Thymus (tissue), 11 donors: ENCODE measurements at regions not wholly inside any gene's neighbourhood (a gene's known extent, or its start where the extent isn't known, plus 50 kb on each side); places are given as distances from the start of the nearest gene placed in this dataset.

Source experiments
- DNase-seq, 9 donors: peaks; one replicate each; pipeline ENCODE4 v3.0.0-alpha.2; 2013; ENCODE audit warnings: low spot score in 9 of 9, low read depth in 6 of 9, missing footprints in 1 of 9
- H3K27ac ChIP-seq, 2 donors: one replicate each; pipeline ENCODE4 v1.5.1; 2013; ENCODE audit warnings: control low read depth in 1 of 2, low read depth in 1 of 2, low read length in 1 of 2, mild to moderate bottlenecking in 1 of 2, moderate library complexity in 1 of 2
- H3K27me3 ChIP-seq, 2 donors: one replicate each; pipeline ENCODE4 v1.5.1; 2013; ENCODE audit warnings: low read length in 1 of 2; ENCODE audit not compliant: control insufficient read depth in 2 of 2, insufficient read depth in 1 of 2
- H3K36me3 ChIP-seq, 2 donors: one replicate each; pipeline ENCODE4 v1.5.1; 2013; ENCODE audit warnings: low read length in 1 of 2, mild to moderate bottlenecking in 1 of 2, moderate library complexity in 1 of 2; ENCODE audit not compliant: control insufficient read depth in 2 of 2, insufficient read depth in 2 of 2
- H3K4me1 ChIP-seq, 2 donors: one replicate each; pipeline ENCODE4 v1.5.1; 2013; ENCODE audit warnings: low read length in 2 of 2; ENCODE audit not compliant: control insufficient read depth in 2 of 2, insufficient read depth in 2 of 2
- H3K4me3 ChIP-seq, 2 donors: one replicate each; pipeline ENCODE4 v1.5.1; 2013; ENCODE audit warnings: low read length in 2 of 2, control low read depth in 1 of 2, mild to moderate bottlenecking in 1 of 2
- H3K9me3 ChIP-seq, 2 donors: one replicate each; pipeline ENCODE4 v1.5.1; 2013; ENCODE audit warnings: low read length in 1 of 2, mild to moderate bottlenecking in 1 of 2; ENCODE audit not compliant: control insufficient read depth in 2 of 2, insufficient read depth in 1 of 2
- WGBS: extraction: QIAGEN DNeasy Blood & Tissue Kit; methylation state at CpG from one replicate; pipeline ENCODE4 v1.1.7; 2013; 5-methylcytosine and 5-hydroxymethylcytosine counted together
- donor health status: healthy.

GRCh38 chr20:50248104-50248641 is 57.5 kb downstream of the CEBPB start:
- Histone ChIP-seq H3K4me3 (no peak overlapping the region), H3K27ac (no peak overlapping the region), H3K36me3 (no peaks in the 10 kb centered on the region), H3K9me3 (no peaks in the 10 kb centered on the region), H3K27me3 (no peaks in the 10 kb centered on the region), H3K4me1 (no peaks in the 10 kb centered on the region)
- no peak for DNase-seq
- 95% methylated on average over 17 of the region's 17 CpGs for whole genome bisulfite sequencing

GRCh38 chr20:50249447-50250388 is 59.1 kb downstream of the CEBPB start:
- Histone ChIP-seq H3K27ac (no peak overlapping the region), H3K36me3 (no peaks in the 10 kb centered on the region), H3K9me3 (no peaks in the 10 kb centered on the region), H3K4me3 (no peak overlapping the region), H3K27me3 (no peaks in the 10 kb centered on the region), H3K4me1 (no peaks in the 10 kb centered on the region)
- 93% methylated on average over 11 of the region's 11 CpGs for WGBS
- DNase-seq, result no peak

- 98% methylated on average over 15 of the region's 15 CpGs for WGBS
- DNase-seq, result no peak
- H3K36me3 ChIP-seq, result no peaks in the 10 kb centered on the region
- H3K9me3 ChIP-seq, result no peaks in the 10 kb centered on the region
- H3K4me3 ChIP-seq, result no peak overlapping the region
- H3K27me3 ChIP-seq, result no peaks in the 10 kb centered on the region
- H3K4me1 ChIP-seq, result no peaks in the 10 kb centered on the region
- H3K27ac ChIP-seq, result no peak overlapping the region
Observed at GRCh38 chr20:50250679-50251382, 60.2 kb downstream of the CEBPB start.

- DNase-seq, result no peak
- Histone ChIP-seq H3K27me3 (no peaks in the 10 kb centered on the region), H3K4me1 (no peaks in the 10 kb centered on the region), H3K27ac (no peak overlapping the region), H3K36me3 (no peaks in the 10 kb centered on the region), H3K9me3 (no peaks in the 10 kb centered on the region), H3K4me3 (no peak overlapping the region)
- 98% methylated on average over 11 of the region's 11 CpGs for WGBS
Observed at GRCh38 chr20:50251383-50251748, 60.7 kb downstream of the CEBPB start.

- H3K27ac ChIP-seq, result no peak overlapping the region
- H3K27me3 ChIP-seq, result no peaks in the 10 kb centered on the region
- DNase-seq, result no peak
- H3K4me1 ChIP-seq, result no peaks in the 10 kb centered on the region
- H3K4me3 ChIP-seq, result no peak overlapping the region
- no peaks in the 10 kb centered on the region for H3K36me3 ChIP-seq
- H3K9me3 ChIP-seq, result no peaks in the 10 kb centered on the region
- 92% methylated on average over 7 of the region's 7 CpGs for WGBS
Observed at GRCh38 chr20:50251992-50252511, 61.4 kb downstream of the CEBPB start.

DNA sequence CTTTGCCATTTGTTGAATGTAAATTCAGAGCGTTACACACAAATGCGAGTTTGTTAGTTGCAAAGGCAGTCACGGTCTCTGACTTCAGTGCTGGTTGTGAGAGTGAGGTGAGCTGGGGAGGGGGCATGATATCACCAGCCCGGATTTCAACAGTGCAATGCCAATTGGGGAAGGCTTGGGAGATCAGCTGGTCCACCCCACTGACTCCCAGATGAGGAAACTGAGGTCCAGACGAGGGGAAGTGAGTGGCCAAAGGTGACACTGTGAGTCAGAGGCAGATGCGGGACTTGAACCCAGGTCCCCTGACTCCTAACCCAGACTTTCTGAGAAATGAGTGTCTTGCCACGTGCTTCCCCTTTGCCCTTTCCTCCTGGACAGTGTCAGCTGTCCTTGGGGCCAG is 62.1 kb downstream of the CEBPB start:
- H3K9me3 ChIP-seq, result no peaks in the 10 kb centered on the region
- no peak overlapping the region for H3K27ac ChIP-seq
- H3K27me3 ChIP-seq, result no peaks in the 10 kb centered on the region
- H3K36me3 ChIP-seq, result no peaks in the 10 kb centered on the region
- H3K4me1 ChIP-seq, result no peaks in the 10 kb centered on the region
- no peak for DNase-seq
- 92% methylated on average over 7 of the region's 7 CpGs for WGBS
- H3K4me3 ChIP-seq, result no peak overlapping the region

- Histone ChIP-seq H3K27me3 (no peaks in the 10 kb centered on the region), H3K36me3 (no peaks in the 10 kb centered on the region), H3K9me3 (no peaks in the 10 kb centered on the region), H3K4me3 (no peak overlapping the region), H3K4me1 (no peaks in the 10 kb centered on the region), H3K27ac (no peak overlapping the region)
- 97% methylated on average over 10 of the region's 10 CpGs for WGBS
- no peak for DNase-seq
Observed at GRCh38 chr20:50253101-50253500, 62.5 kb downstream of the CEBPB start.

DNA sequence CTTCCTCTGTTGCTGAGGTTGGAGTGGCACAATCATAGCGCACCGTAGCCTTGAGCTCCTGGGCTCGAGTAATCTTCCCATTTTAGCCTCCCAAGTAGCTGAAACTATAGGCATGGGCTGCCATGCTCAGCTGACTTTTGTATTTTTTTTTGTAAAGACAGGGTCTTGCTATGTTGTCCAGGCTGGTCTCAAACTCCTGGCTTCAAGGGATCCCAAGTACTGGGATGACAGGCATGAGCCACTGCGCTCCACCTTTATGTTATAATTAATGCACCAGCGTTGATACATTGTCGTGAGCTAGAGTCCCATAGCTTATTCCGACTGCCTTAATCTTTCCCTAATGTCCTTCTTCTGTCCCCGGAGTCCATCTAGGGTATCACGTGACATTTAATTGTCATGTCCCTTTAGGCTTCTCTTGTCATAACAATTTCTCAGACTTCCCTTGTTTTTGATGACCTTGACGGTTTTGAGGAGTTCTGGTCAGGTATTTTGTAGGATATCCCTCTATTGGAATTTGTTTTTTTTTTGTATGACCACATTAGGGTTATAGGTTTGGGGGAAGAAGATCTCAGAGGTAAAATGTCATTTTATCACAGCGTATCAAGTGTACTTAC is 63.9 kb downstream of the CEBPB start:
- DNase-seq, result no peak
- Histone ChIP-seq H3K27ac (no peak overlapping the region), H3K4me1 (peaks cover 0 to 3% of the 10 kb centered on the region in 2 donors), H3K36me3 (no peaks in the 10 kb centered on the region), H3K9me3 (no peaks in the 10 kb centered on the region), H3K4me3 (no peak overlapping the region), H3K27me3 (no peaks in the 10 kb centered on the region)
- 94% methylated on average over 11 of the region's 11 CpGs for WGBS

GRCh38 chr20:50256577-50256976 is 65.9 kb downstream of the CEBPB start:
- DNase-seq, result no peak
- no peak overlapping the region for H3K4me3 ChIP-seq
- H3K36me3 ChIP-seq, result no peaks in the 10 kb centered on the region
- H3K9me3 ChIP-seq, result no peaks in the 10 kb centered on the region
- WGBS, result 83% methylated on average over 6 of the region's 6 CpGs
- no peak overlapping the region for H3K27ac ChIP-seq
- H3K27me3 ChIP-seq, result no peaks in the 10 kb centered on the region
- H3K4me1 ChIP-seq, result peaks cover 0 to 9% of the 10 kb centered on the region in 2 donors
